Smooth muscle cell of the brain vasculature (primary cell): ENCODE measurements at regions not wholly inside any gene's neighbourhood (a gene's known extent, or its start where the extent isn't known, plus 50 kb on each side); places are given as distances from the start of the nearest gene placed in this dataset.

Experiments
- DNase-seq: peaks from one replicate; pipeline ENCODE4 v3.0.0-alpha.2; 2012; ENCODE audit warnings: low read depth, low spot score

DNA sequence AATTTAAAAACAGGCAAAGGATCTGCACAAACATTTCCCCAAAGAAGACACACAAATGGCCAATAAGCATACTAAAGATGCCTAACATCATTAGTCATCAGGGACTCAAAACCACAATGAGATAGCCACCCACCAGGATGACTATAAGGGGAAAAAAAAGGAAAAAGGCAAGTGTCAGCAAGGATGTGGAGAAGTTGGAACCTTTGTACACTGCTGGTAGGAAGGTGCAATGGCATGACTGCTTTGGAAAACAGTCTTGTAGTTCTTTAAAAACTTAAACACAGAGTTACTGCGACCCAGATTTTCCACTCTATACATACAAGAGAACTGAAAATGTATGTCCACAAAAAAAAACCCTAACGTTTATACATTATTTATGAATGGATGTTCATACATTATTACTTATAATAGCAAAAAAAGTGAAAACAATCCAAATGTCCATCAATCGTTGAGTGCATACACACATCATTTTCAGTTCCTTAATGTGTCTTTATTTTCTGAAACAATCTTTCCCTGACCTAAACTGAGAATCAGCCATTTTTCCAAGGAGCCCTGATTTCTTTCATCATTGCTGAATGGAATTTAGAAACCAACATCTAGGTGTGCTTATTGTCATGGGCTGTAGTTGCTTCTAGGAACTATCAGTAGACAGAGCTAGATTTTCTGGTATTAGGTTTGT lies 64.7 kb upstream of the TLK1 start:
- peak; percentile 35 for DNase-seq

DNA sequence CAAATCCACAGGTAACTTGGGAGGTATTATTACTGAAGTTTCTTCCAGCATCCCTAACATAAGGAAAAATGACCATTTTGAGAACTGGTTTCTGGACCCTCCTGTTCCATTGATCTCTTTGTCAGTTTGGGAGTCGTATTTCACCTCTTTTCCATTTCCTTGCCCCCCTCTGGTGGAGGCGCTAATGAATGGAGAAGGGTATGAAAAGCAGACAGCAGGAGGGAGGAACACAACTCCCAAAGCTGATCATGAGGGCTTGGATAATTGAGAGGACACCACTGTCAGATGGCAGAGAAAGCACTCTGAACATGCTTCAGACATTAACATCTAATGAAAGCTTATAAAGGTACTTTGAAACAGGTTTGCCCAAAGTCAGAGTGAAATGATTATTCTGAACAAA lies 56.6 kb upstream of the TLK1 start:
- DNase-seq: no peak

DNA sequence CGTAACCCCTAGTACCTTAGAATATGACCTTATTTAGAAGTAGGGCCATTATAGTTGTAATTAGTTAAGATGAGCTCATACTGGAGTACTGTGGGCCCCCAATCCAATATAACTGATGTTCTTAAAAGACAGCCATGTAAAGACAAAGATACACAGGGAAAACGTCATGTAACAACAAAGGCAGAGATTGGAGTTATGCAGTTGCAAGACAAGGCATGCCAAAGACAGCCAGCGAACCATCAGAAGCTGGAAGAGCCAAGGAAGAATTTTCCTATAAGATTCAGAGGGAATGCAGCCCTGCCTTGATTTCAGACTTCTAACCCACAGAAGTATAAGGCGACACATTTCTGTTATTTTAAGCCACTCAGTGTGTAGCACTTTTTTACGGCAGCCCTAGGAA lies 55.9 kb upstream of the TLK1 start:
- no peak for DNase-seq

DNA sequence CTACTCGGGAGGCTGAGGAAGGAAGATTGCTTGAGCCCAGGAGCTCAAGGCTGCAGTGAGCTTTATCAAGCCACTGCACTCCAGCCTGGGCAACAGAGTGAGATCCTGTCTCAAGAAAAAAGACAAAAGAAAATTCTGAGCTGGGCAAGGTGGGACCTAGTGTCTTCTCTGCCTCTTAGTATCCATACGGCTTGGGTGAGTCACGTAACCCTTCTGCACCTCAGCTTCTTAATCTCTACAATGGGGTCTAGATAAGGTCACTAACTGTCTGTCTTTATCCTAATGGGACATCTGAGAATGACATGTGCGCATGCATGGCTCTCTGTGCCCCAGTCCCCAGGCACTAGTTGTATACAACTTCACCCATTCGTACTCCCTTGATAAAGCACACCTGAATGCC lies 53.4 kb upstream of the TLK1 start:
- DNase-seq: no peak

DNA sequence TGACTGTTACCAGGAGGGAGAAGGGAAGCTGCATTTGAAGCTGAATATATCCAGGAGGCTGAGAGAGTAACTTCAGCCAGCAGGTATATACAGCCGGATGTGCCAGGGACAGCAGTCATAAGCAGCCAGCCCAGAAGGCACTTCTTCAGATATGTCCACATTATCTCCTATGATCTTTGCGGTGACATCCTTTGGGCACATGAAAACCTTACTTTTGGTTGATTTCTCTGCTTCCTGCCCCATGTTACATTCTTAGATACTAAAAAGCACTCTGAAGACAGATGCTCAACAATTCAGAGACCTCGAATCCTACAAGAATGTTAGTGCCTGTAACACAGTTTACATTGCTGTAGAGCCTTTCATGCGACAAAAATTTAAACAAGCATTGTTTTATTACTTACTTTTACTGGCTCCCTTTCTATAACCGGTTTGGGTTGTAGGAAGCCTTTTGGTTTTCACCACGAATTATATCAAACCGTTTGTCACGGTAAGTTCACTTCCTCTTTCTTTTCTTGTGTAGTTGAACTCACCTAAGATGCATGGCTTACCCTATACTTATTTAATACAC lies 50.3 kb upstream of the TLK1 start:
- DNase-seq: no peak
